Stimulated activated CD4-positive, alpha-beta T cell treated with anti-CD3 and anti-CD28 coated beads, TNF-alpha, amount 100 ng/mL, for 24 hours (primary cell): ENCODE measurements at regions not wholly inside any gene's neighbourhood (a gene's known extent, or its start where the extent isn't known, plus 50 kb on each side); places are given as distances from the start of the nearest gene placed in this dataset.

ENCODE experiments used
- DNase-seq, 3 experiments: peaks; one replicate each; pipeline ENCODE4 v3.0.0-alpha.2; 2020; ENCODE audit warnings: low read depth in 3 of 3

GRCh38 chr4:89427782-89428181, 120.2 kb upstream of the GPRIN3 start:
- no peak for DNase-seq

DNA sequence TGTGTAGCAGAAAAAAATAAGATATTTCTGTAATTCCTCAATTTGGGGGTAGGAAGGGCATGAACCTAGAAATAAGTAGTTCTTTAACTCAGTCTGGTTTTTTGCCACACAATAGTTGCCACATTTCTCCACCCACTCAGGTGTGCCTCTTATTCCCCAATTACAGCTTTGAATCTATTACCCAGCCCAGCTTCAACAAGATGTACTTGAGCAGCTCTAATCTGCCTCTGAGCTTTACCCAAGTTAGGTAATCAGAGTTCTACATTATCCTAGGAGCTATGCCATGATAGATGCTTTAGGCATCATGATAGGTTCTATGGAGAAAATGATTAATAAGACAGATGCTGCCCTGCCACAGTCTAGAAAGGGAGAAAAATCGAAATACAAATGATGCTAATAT, 117.4 kb upstream of the GPRIN3 start:
- no peak for DNase-seq

DNA sequence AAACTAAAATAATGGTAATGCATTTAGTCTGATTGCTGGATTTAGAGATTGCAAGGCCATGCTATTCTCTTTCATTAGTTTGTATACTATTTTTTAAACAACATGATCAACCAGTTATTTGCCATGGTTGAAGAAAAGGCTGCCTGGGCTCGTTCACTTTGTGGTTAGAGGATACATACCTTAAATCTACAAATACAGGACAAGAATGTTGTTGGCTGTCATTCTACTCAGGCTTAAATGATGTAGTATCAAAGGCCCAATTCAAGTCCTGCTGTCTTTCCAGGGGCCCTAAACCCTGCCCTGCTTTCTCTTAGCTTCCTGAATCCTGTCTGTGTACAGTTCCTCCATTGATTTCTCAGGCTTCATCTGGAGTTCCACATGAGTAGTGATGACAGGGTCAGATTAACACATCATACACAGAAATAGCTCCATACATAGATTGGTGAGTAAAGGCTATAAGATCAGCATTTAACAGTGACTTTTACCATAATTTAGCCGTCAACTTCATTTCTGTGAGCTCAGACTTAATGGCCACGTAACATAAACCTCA, 114.9 kb upstream of the GPRIN3 start:
- DNase-seq: no peak

DNA sequence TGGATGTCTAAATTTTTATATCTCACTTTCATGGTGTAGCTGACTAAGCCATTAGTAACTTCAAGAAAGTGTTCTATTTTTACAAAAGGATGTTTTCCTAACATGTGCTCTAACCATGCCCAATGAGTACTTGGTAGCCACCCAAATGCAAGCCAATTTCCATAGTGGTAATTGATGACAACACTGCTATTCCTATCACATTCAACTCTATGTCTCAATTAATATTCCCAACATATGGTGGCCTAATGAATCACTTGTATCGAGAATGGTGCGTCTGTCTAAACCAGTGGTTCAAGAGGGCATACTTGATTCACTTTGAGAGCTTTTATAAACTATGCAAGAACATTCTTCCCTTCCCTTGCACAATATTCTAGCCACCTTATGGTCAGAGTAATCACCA, 112.9 kb upstream of the GPRIN3 start:
- DNase-seq: no peak

- no peak for DNase-seq
Measured at GRCh38 chr4:89419111-89419695, 111.6 kb upstream of the GPRIN3 start.

DNA sequence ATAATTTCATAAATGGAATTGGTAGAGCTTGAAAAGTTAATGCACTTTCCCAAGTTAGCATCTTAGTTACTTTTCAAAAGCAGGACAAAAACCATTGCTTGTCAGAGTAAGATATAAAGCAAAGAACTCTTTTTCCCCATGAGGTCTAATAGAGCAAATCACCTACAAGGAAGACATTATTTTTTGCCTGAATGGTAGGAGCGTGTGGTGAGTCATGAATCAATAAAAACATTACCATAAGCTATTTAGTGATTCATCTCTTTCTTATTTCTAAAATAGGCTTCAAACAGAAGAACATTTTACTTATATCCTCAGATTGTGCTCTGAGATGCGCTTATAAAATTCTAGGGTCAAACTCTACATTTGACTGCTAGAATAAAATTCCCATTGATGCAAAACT, 109.4 kb upstream of the GPRIN3 start:
- no peak for DNase-seq

- DNase-seq: no peak
Measured at GRCh38 chr4:89413518-89413917, 105.9 kb upstream of the GPRIN3 start.

GRCh38 chr4:89411539-89412309, 104.1 kb upstream of the GPRIN3 start:
- no peak for DNase-seq

DNA sequence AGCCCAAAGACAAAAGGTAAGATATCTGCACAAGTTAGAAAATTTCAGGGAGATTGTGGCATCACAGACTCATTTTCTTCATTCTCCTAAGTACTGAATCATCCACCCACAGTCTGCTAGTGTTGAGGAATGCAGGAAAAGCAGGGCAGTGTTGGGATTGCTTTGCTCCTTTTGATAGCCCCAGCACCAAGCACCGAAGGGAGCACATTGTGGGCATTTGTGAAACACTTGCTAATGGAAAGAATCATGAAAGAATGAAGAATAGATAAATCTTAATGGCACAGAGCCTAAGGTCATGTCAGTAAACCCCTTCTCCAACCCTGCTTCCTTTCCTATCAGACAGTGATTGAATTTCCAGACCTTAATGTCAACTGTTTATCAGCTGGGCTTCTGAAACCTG, 103.1 kb upstream of the GPRIN3 start:
- DNase-seq: no peak

DNA sequence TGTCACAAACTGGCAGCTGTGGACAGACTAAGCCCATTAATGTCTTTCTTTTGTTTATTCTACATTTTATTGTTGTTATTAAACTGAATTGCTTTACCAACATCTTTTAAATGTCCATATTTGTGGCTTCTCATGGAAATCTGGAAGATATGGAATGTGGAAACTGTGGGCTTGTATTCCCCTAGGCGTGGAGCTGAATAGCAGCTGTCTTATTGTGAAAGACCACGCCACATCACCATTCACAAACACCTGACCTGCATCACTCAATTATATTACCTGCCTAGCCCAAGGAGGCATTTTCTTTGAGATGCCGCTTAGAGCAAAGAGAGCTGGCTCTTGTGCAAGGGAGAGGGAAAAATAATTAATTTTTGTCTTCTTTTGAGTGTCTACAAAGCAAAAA, 96.9 kb upstream of the GPRIN3 start:
- DNase-seq: no peak

DNA sequence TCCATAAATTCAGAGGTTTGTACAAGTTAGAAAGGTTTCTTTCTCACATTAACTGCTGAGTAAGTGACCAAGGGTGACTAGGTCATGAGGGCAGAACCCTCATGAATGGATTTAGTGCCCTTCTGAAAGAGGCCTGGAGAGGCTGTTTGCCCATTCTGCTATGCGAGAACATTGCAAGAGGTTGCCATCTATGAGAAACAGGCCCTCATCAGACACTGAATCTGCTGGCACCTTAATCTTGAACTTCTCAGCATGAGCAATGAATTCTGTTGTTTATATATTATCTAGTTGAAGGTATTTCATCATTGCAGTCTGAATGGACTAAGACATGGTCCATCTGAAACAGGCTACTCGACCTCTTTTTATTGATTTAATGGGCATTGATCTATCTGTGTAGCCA, 96.2 kb upstream of the GPRIN3 start:
- no peak for DNase-seq

- DNase-seq: no peak
Measured at GRCh38 chr4:89400287-89401035, 92.9 kb upstream of the GPRIN3 start.

- no peak for DNase-seq
Measured at GRCh38 chr4:89398644-89399043, 91.0 kb upstream of the GPRIN3 start.

GRCh38 chr4:89398146-89398545, 90.5 kb upstream of the GPRIN3 start:
- DNase-seq: no peak

- no peak for DNase-seq
Measured at GRCh38 chr4:89397441-89397840, 89.8 kb upstream of the GPRIN3 start.

DNA sequence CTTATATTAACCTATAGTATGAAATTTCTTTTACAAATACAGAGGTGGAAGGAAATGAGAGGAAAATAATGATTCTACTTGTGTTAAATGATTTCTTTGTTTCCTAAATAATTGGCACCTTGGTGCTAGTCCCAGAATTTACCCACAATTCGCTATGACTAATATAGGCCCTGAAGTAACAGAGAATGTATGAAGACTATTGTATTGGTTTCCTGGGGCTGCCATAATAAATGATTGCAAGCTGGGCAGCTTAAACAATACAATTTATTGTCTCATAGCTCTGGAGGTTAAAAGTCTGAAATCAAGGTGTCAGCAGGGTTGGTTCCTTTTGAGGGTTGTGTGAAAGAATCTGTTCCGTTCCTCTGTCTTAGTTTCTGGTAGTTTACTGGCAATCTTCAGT, 74.8 kb upstream of the GPRIN3 start:
- DNase-seq: no peak

GRCh38 chr4:89380980-89381379, 73.4 kb upstream of the GPRIN3 start:
- no peak for DNase-seq

DNA sequence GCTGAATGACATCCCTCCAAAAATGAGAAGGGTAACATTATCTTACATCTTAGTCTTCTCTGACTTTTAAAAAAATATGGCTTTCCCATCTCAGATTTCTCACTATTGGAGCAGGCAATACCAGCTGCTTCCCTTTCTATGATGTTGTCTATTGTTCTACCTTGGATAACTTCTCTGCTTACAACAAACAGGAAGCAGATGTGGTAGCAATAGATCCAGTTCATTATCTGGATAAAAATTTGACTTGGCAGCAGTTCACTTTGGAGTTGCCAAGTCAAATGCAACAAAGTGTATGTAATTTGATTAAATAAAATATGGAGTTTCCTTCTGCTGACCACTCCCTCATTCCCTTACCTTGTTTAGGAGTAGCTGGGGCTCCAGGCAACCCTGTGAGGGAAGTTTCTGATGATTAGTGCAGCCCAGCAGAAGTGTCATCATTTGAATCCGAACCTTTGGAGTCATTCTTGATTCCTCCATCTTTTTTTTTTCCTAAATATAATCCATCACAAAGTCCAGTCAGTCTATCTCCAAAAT, 72.0 kb upstream of the GPRIN3 start:
- no peak for DNase-seq

- DNase-seq: no peak
Measured at GRCh38 chr4:89373394-89373793, 65.8 kb upstream of the GPRIN3 start.

DNA sequence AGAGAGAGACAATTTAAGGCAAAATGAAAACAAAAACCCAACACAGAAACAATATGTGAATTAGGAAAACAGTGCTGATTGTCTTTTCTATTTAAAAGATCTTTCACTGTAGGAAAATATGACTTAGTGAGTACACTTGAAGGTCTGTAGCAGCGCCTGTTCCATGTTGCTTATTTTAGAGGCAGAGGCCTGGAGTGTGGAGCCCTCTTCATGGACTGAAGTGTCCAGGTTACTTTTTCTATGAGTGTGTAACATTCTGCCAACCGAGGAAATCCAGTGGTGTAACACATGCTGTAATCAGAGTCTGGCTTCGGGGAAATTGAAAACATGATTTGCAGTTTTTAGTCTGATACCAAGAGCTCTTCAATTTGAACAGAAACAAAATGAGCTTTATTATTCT, 64.0 kb upstream of the GPRIN3 start:
- no peak for DNase-seq

DNA sequence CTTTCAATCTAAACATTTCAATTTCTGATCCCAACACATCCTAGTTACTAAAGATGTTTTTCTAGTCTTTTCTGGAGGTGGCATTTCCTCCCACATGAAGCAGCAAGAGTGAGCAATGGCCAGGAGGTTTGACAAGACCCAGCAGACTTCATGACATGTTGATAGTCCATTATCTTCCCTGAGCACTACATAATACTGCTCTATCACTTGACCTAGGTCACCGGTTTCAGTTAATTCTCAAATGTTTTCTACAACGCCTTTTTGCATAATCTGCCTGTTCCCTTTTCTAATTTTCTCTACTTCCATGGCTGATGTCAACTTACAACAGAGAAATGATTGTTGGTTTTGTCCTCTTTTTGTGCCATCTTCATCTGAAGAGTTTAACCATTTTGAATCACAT, 62.0 kb upstream of the GPRIN3 start:
- no peak for DNase-seq

GRCh38 chr4:89368861-89369260, 61.3 kb upstream of the GPRIN3 start:
- DNase-seq: no peak

DNA sequence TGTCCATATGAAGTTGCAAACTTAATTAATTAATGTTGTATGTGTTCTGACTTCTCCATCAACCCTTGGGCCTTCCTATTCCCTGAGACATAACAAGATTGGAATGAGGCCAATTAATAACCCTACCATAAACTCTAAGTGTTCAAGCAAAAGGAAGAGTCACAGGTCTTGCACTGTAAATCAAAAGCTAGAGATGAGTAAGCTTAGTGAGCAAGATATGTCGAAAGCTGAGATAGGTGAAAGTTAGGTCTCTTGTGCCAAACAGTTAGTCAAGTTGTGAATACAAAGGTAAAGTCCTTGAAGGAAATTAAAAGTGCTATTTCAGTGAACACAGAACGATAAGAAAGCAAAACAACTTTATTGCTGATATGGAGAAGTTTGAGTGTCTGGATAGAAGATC, 58.2 kb upstream of the GPRIN3 start:
- no peak for DNase-seq
